ENCODE measurements at regions not wholly inside any gene's neighbourhood (a gene's known extent, or its start where the extent isn't known, plus 50 kb on each side); places are given as distances from the start of the nearest gene placed in this dataset.
A peak's percentile ranks its signal among the peaks of the same experiment; 100 is the strongest.

- intact Hi-C loops (cut with micrococcal nuclease): no loop called here
- Histone ChIP-seq H3K79me2 (ENCODE audit: insufficient read depth, low read length) (no peaks in the 10 kb centered on the region), H3K27me3 (ENCODE audit: insufficient read depth, low read length) (no peaks in the 10 kb centered on the region), H3K9me2 (ENCODE audit: insufficient read depth) (no peaks in the 10 kb centered on the region), H3K9ac (ENCODE audit: low read length) (no peak overlapping the region), H3K9me3 (ENCODE audit: control insufficient read depth in 1 of 2, insufficient read depth in 1 of 2, low read depth in 1 of 2, low read length in 2 of 2) (no peaks in the 10 kb centered on the region), H2AFZ (ENCODE audit: low read depth, low read length, poor library complexity, severe bottlenecking) (no peak overlapping the region), H3K36me3 (ENCODE audit: control insufficient read depth in 1 of 2, insufficient read depth in 2 of 2, low read length in 2 of 2) (no peaks in the 10 kb centered on the region), H3K4me2 (ENCODE audit: low read length) (no peak overlapping the region), H3K4me1 (ENCODE audit: control insufficient read depth in 1 of 2, insufficient read depth in 2 of 2, low read length in 2 of 2) (no peaks in the 10 kb centered on the region), H3K27ac (ENCODE audit: low read depth, low read length) (no peak overlapping the region), H4K20me1 (ENCODE audit: insufficient read depth) (no peaks in the 10 kb centered on the region), H3K4me3 (replicated peaks in 1 of 2; ENCODE audit: low read depth in 1 of 2, low read length in 2 of 2) (no peak overlapping the region)
- ChIA-PET CTCF (no interaction called here), RAD21 (ENCODE audit: low non-redundant PET in 1 of 2, low total read pairs in 2 of 2, uncharacterized antibody in 2 of 2, unreplicated experiment in 2 of 2) (no interaction called here), POLR2A (no interaction called here)
- TF ChIP-seq FOSL1 (IDR thresholded peaks at IDR 0.05; ENCODE audit: low read depth): no peak
- no peak for TF ChIP-seq ATF3 (IDR thresholded peaks at IDR 0.05)
- TF ChIP-seq, protein P1, sequence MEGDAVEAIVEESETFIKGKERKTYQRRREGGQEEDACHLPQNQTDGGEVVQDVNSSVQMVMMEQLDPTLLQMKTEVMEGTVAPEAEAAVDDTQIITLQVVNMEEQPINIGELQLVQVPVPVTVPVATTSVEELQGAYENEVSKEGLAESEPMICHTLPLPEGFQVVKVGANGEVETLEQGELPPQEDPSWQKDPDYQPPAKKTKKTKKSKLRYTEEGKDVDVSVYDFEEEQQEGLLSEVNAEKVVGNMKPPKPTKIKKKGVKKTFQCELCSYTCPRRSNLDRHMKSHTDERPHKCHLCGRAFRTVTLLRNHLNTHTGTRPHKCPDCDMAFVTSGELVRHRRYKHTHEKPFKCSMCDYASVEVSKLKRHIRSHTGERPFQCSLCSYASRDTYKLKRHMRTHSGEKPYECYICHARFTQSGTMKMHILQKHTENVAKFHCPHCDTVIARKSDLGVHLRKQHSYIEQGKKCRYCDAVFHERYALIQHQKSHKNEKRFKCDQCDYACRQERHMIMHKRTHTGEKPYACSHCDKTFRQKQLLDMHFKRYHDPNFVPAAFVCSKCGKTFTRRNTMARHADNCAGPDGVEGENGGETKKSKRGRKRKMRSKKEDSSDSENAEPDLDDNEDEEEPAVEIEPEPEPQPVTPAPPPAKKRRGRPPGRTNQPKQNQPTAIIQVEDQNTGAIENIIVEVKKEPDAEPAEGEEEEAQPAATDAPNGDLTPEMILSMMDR (IDR thresholded peaks at IDR 0.05 in 2 of 3, conservative IDR thresholded peaks at IDR 0.05 in 1 of 3; ENCODE audit: borderline replicate concordance in 1 of 3, insufficient read depth in 1 of 3, low read depth in 2 of 3, low read length in 2 of 3): peak in 2 of 3 experiments; percentile 17 to 24; a peak in 2 of 6 replicates
- no peak for TF ChIP-seq MAX (IDR thresholded peaks at IDR 0.05)
- no peak for TF ChIP-seq SIN3A (IDR thresholded peaks at IDR 0.05; ENCODE audit: low read depth)
- no peak for TF ChIP-seq ELF1 (IDR thresholded peaks at IDR 0.05; ENCODE audit: borderline replicate concordance, low read depth)
- no peak for TF ChIP-seq EGR1 (IDR thresholded peaks at IDR 0.05; ENCODE audit: low read depth)
- no peak for DNase-seq (ENCODE audit: low read depth, low spot score)
- BruUV-seq (replicated peaks): no TSS peak
- ATAC-seq: no peak
Measured at GRCh38 chr13:89115307-89115706, 1444.1 kb downstream of the SLITRK5 start.

DNA sequence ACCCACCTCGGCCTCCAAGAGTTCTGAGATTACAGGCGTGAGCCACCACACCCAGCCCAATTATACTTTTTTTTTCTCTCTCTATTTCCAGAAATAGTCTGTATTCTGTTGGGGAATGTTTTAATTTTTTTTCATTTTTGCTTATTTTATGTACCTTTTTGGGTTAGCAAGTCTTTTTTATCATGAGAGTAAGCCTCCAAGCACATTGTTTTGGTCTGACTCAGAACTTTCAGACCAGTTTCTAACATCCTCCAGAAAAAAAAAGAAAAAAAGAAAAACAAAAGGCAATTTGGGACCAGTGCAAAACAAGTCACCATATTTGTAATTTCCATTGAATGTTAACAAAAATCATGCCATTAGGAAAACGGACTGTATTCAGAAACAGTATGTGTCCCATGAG lies 1465.5 kb downstream of the SLITRK5 start:
- Histone ChIP-seq H3K27ac (ENCODE audit: low read depth, low read length) (no peak overlapping the region), H3K36me3 (ENCODE audit: control insufficient read depth in 1 of 2, insufficient read depth in 2 of 2, low read length in 2 of 2) (no peaks in the 10 kb centered on the region), H3K27me3 (ENCODE audit: insufficient read depth, low read length) (no peaks in the 10 kb centered on the region), H3K9me3 (ENCODE audit: control insufficient read depth in 1 of 2, insufficient read depth in 1 of 2, low read depth in 1 of 2, low read length in 2 of 2) (no peaks in the 10 kb centered on the region), H2AFZ (ENCODE audit: low read depth, low read length, poor library complexity, severe bottlenecking) (no peak overlapping the region), H3K9ac (ENCODE audit: low read length) (no peak overlapping the region), H3K4me3 (replicated peaks in 1 of 2; ENCODE audit: low read depth in 1 of 2, low read length in 2 of 2) (no peak overlapping the region), H3K79me2 (ENCODE audit: insufficient read depth, low read length) (no peaks in the 10 kb centered on the region), H3K4me2 (ENCODE audit: low read length) (no peak overlapping the region), H3K4me1 (ENCODE audit: control insufficient read depth in 1 of 2, insufficient read depth in 2 of 2, low read length in 2 of 2) (no peaks in the 10 kb centered on the region), H4K20me1 (ENCODE audit: insufficient read depth) (no peaks in the 10 kb centered on the region), H3K9me2 (ENCODE audit: insufficient read depth) (no peaks in the 10 kb centered on the region)
- no TSS peak for BruUV-seq (replicated peaks)
- CTCF ChIA-PET: no interaction called here
- ATAC-seq: no peak
- intact Hi-C loops (cut with micrococcal nuclease): no loop called here
- POLR2A ChIA-PET: no interaction called here
- no peak for DNase-seq (ENCODE audit: low read depth, low spot score)
- RAD21 ChIA-PET (ENCODE audit: low non-redundant PET in 1 of 2, low total read pairs in 2 of 2, uncharacterized antibody in 2 of 2, unreplicated experiment in 2 of 2): interaction anchor here in 1 of 2 experiments (0.7 kb wide), 1 partner anchor 162 kb away, joined by 3 read pairs; no protein-coding TSS in a partner anchor
- no peak for TF ChIP-seq CBX3 (IDR thresholded peaks at IDR 0.05; ENCODE audit: low read depth)

All from HCT116 (cell line).